Amygdala (tissue), 56 donors: ENCODE measurements at regions not wholly inside any gene's neighbourhood (a gene's known extent, or its start where the extent isn't known, plus 50 kb on each side); places are given as distances from the start of the nearest gene placed in this dataset.
A peak's percentile ranks its signal among the peaks of the same experiment; 100 is the strongest.
"Not testable (repeated sequence)": the region's sequence is repeated elsewhere in the genome, so short reads cannot be mapped to it uniquely, and the experiment has no call there.

Source experiments
- DNase-seq, 56 donors: peaks; one replicate each; lab custom pipeline; 2025; lab: John Stamatoyannopoulos, UW

DNA sequence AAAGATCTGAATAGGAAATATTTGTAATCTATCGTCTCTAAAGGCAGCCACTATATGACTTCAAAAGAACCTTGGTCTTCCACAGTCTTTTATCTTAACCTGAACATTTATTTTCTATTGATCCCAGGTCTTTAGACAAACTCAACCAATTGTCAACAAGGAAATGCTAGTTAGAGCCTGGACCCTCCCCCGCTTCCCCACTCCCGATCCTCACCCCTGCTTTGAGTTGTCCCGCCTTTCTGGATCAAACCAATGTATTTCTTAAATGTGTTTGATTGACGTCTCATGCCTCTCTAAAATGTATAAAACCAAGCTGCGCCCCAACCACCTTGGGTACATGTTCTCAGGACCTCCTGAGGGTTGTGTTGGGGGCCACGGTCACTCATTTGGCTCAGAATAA is 506.6 kb downstream of the RPIA start:
- not testable (repeated sequence) for DNase-seq

DNA sequence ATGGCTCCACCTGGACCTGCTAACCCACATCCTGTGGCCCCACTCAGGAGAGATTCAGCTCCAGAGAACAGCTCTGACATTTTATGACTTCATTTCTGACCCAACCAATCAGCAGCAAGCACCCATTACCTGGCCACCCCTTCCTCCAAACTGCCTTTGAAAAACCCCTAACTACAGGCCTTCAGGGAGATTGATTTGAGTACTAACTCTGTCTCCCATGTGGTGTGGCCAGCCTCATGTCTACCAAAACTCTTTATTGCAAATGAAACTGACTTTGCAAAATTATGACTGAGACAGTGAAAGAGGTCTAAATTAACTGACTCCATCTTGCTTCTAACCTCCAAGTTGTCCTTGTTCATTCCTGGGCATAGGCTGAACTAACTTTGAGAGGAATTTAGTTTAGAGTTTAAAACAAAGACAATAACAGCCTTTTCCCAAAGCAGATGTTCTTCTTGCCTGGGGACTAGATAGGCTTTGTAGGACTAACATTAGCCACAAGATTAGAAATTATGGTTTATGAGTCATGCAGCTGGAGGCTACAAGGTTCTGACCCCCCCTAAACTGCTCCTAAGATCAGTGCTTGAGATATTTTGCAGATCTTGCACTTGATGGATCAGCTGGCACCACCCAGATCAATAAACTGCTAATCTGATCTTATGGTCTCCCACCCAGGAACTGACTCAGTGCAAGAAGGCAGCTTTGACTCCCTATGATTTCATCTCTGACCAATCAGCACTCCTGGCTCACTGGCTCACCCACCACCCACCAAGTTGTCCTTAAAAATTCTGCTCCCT is 508.2 kb downstream of the RPIA start:
- DNase-seq: not testable (repeated sequence)

DNA sequence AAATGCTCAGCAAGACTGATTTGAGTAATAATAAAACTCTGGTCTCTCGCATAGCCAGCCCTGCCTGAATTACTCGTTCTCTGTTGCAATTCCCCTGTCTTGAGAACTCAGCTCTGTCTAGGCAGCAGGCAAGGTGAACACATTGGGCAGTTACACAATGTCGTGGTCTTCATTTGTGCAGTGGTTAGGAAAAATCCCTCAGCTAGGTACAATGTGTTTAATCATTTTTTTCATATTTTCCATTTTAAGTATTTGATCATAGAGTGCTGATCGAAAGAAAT is 508.7 kb downstream of the RPIA start:
- DNase-seq: not testable (repeated sequence)

DNA sequence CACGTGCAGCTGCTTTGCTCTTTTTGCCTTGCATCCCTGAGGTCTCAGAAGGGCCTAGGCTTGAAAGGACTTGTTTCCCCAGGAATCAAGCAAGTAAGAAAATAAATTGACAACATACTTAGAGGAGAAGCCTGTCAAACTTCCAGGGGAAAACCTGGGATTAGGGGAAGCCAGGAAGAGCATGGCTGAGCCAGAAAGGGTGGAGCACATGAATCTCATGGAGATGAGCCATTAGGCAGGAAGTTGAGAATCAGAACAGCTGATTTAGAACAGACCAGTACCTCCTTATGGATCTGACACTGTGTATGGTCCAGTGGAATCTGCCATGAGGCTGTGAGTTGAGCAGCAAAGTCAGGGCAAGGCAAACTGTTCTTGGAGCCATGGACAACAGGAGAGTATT is 511.0 kb downstream of the RPIA start:
- not testable (repeated sequence) for DNase-seq

DNA sequence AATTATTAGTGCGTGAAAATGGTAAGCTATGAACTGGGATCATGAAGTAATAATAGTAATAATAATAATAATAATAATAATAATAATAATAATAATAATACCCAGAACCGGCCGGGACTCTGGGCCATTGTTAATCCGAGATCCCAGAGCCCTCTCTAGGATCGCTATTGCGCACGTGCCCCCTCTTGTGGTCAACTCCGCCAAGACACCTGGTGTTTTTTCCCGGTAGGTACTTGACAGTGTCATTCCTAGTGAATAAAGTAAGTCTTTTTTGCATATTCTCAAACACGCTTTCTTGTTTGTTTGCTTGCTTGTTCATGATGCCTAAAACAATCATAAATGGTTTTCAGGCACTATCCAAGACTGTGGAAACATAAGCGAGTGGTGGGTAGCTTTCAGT is 513.7 kb downstream of the RPIA start:
- DNase-seq: peak in 7 of 56 donors; percentile 0 to 17 (median 3)

DNA sequence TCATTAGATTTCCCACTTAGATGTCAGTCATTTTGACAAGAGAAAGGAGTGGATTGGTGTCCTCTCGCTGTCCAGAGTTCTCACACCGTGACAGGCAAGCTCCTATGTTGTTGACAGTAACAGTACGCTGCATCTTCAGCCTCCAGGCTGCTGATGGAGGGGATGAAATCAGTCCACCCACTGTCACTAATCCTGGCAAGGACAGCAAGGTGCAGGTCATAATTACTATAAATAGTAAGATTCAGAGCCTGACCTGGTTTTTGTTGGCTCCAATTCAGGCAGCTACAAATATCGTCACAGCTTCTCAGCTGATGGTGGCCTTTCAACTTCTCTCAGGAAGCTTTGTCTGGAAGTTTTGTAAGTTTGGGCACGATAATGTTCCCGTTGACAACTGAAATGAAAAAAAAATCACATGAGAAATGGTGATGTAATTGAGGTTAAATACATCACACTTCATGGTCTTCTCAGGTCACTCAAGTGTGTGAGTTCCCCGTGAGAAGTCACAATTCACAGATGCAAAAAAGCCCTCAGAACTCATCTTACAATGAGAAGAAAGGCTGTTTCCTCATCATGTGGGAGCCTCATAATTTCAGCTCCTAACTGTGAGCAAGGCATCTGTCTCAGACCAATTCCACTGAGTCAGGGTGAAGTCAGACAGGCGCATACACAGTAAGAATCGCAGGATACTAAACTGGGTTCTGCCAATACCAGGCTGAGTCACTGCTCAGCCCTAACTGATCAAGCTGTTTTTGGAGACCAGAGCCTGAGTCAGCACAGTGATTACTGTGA is 516.9 kb downstream of the RPIA start:
- DNase-seq: peak in 6 of 56 donors; percentile 4 to 18 (median 12)

DNA sequence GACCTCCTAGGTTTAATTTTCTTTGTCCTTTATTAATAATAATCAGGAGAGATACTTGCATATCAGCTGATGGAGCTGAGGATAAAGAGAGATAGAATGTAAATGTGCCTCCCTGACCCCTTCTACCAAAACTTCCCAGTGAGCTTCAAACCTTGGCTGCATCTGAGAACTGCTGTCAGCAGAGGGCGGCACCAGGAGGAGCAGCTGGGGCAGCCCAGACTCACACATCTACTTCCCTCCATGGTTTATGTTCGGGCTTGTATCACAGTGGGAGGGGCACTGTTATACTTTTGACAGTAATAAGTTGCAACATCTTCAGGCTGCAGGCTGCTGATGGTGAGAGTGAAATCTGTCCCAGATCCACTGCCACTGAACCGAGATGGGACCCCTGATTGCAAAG is 521.7 kb downstream of the RPIA start:
- DNase-seq: peak in 4 of 56 donors; percentile 2 to 15 (median 4)

DNA sequence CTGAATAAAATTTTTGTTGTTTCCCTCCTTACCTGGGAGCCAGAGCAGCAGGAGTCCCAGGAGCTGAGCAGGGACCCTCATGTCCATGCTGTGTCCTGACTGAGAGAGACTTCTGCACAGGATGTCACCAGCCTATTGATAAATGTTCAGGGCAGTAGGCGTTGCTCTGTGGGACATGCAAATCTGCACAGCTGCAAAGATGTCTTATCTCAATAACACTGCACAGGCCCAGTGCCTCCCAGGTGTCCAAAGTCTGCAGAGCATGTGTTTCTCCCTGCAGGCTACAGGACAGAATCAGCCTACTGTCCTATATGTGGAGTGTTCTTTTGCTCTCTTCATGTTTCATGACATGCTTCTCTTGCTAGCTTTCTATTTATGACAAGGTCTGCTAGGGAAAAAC is 522.3 kb downstream of the RPIA start:
- DNase-seq: not testable (repeated sequence)

DNA sequence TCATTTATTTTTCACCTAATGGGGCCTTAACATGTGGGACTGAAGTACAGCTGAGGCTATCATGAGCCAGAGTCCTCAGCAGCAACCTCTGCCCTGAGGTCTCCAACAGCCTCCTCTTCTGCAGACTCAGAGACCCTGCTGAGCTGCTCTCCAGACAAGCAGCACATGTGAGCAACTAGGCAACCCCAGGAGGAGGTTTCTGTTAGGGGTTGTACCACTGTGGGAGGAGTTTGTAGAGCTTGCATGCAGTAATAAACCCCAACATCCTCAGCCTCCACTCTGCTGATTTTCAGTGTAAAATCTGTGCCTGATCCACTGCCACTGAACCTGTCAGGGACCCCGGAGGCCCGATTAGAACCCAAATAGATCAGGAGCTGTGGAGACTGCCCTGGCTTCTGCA is 530.0 kb downstream of the RPIA start:
- not testable (repeated sequence) for DNase-seq

DNA sequence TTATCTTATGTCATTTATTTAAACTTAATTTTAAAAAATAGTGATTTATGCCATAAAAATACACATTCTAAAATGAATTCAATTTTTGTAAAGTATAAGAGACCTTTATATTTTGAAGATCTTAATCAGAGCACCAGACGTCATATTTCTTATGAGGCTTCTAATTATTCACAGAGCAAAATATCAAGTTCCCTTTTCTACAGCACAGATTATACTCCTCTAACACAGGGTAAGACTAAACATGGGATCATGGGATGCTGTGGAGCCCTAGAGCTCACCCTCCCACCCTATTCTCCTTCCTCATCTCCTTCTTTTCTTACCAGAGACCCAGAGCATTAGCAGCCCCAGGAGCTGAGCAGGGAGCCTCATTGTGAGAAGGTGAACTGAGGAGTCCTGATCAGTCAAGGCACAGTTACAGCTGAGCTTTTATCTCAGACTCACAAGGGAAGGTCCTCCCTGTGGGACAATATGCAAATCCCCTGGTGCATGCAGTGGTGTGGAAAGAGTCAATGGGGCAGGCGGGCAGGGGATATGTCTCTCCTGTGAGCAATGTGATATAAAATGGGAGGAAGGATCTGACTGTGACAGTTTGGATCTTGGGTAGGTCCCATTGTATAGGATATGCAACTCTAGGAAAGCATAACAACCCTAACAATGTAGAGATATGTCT is 530.7 kb downstream of the RPIA start:
- DNase-seq: not testable (repeated sequence)

DNA sequence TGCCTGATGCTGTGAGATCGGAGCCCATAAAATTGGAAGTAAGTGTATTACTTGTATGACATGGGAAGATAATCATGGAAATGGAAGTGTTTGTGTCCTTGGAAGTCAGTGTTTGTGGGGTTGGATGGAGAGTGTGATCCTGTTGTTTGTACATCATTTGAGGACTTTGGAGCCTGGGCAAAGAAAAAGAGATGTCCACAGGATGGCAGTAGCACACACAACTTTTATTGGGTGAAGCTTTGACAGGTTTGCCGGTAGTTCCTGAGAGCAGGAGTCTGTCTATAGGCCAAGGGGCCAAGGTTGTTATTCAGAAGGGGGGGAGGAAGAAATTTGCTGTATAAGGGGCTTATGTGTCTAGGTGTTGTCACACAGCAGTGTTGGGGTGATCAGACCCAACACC is 533.3 kb downstream of the RPIA start:
- DNase-seq: not testable (repeated sequence)

DNA sequence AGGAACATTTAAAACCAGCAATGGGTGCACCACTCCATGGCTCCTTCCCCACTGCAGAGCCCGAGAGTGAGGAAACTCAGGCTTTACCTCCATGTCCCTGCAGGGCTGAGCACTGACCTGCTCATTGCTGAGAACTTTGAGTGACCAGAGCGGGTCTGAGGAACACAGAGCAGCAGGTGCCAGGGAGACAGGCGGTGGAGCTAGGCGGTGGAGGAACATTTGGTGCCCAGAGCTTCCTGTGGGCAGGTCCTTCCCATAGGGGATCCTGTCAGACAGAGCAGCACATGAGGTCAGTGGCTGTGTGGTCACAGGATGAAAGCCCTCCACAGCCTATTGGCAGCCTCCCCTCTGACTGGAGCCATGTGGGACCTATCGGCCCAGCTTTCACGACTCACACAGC is 538.5 kb downstream of the RPIA start:
- DNase-seq: not testable (repeated sequence)

DNA sequence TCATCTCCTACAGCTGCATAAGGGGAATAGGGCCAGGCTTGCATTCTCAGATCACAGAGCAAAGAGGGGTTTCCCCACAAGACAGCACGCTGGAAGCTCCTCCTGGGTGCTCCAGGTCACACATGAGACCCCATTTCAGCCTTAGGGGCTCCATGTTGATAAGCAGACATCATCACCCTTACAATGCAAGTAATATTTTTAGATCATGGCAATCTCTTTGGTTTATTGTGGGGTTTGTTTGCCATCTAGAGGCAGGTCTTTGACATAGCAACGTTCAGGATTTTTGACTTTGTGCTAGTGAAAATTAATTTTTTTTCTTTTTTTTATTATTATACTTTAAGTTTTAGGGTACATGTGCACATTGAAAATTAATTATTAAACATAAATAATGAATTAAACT is 539.8 kb downstream of the RPIA start:
- not testable (repeated sequence) for DNase-seq

DNA sequence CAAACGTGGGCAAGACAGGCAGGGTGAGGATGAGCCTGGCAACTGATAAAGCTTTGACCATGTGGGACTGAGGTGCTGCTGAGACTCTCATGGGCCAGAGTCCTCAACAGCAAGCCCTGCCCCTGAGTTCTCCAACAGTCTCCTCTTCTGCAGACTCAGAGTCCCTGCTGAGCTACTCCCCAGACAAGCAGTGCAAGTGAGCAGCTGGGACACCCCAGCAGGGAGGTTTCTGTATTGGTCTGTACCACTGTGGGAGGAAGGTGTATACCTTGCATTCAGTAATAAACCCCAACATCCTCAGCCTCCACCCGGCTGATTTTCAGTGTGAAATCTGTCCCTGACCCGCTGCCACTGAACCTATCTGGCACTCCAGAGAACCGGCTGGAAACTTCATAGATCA is 542.5 kb downstream of the RPIA start:
- not testable (repeated sequence) for DNase-seq

DNA sequence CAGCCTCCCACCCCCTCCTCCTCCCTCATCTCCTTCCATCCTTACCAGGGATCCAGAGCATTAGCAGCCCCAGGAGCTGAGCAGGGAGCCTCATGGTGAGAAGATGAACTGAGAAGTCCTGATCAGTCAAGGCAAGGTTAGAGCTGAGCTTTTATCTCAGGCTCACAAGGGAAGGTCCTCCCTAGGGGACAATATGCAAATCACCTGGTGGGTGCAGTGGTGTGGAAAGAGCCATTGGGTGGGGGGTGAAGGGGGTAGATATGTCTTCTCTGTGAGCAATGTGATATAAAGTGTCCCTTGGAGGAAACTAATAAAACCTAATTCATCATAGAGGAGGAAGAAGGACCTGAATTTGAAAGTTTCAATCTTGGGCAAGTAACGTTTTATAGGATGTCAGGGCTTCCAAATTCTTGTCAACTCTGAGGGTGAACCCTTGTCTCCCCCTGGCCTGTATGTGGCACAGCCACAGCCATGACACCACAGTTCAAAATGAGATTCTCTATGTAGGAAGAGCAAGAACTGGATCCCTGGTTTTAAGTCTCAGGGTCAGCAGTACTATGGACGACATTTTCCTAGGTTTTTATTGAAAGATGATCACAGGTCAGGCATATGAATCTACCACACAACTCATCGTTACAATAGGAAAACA is 543.5 kb downstream of the RPIA start:
- DNase-seq: not testable (repeated sequence)

DNA sequence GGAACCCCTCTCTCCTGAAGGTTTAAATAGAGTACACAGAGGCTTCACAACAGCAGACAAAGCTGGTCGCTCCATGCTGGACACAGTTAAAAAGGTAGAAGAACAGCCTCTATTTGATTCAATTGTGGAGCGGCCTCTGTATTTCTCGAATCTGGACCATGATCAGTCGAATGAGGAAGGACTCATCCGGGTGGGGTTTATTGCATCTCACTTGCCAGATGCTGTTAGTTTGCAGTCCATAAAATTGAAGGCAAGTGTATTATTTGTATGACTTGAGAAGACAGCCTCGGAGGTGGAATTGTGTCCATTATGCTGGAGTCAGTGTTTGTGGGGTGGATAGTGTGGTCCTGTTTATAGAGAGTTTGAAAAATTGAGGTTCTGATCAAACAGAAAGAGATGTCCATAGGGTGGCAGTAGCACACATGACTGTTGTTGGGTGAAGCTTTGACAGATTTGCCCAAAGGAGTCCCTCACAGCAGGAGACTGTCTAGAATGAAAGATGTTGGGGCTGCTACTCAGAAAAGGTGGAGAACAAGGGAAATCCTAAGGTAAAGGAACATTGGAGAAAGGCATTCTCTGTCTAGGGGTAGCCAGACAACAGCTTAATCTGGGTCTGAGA is 545.5 kb downstream of the RPIA start:
- not testable (repeated sequence) for DNase-seq

DNA sequence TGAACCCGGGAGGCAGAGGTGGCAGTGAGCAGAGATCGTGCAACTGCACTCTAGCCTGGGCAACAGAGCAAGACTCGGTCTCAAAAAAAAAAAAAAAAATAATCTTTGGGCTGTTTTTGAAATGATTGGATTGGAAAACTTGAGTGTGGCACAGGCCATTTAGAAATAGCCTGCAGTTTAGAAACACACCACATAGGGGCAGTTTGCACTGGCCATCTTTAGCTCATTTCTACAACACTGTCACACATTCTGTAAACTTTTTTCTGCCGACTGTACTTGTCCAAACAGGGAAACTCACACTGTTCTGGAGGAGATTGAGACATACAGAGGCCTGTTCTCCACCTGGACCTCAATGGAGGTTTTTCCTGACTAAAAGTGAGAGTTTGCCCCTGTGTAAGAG is 546.3 kb downstream of the RPIA start:
- not testable (repeated sequence) for DNase-seq

DNA sequence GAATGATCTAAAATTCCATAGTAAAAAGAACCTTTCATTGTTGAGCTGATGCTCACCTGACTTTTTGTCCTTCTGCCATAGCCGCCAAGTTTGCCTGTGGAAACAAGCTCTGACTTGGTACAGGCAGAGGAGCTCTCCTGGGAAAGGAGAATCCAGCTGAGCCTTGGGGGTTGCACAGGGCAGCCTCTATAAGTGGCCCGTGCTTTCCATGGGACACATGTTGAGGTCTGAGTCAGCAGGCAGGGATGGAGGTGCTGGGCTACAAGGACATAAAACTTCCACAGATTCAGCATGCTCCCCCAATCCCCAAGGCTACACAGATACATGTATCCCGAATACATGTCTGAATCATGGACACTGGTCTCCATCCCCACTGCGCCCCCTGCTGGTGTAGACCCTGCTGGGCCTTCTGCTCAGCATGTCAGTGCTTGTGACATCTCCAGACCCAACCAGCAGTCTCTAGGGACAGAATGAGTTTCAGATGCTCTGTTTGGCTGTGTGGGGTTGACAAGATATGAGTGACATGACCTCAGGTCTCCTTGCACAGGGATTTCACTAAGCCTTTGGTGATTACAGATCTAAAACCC is 551.7 kb downstream of the RPIA start:
- not testable (repeated sequence) for DNase-seq

DNA sequence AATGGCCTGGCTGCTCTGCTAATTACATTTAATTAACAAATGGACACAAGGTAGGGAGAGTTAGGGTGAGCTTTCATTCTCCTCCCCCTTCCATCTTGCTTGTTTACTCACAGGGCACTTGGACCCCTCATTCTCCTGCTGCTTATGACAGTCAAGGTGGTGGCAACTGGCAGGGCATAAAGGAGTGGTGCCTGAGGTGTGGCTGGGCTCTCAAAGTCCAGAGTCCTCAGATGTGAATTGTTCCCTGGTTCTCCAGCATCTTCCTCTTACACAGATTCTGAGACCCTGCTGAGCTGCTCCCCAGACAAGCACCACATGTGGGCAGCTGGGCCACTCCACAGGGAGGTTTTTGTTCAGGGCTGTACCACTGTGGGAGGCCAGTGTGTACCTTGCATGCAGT is 552.9 kb downstream of the RPIA start:
- DNase-seq: not testable (repeated sequence)

DNA sequence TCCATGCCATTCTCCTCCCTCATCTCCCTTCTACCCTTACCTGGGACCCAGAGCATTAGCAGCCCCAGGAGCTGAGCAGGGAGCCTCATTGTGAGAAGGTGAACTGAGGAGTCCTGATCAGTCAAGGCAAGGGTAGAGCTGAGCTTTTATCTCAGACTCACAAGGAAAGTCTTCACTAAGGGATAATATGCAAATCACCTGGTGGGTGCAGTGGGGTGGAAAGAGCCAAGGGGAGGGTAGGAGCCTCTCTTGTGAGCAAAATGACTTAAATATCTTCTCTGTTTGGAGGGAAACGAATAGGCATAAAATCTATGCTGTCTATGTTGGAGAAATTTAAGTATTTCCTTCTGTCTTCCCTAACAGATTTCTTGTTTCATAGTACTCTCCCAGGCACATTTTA is 554.0 kb downstream of the RPIA start:
- not testable (repeated sequence) for DNase-seq
